ENCODE measurements at regions not wholly inside any gene's neighbourhood (a gene's known extent, or its start where the extent isn't known, plus 50 kb on each side); places are given as distances from the start of the nearest gene placed in this dataset.

DNA sequence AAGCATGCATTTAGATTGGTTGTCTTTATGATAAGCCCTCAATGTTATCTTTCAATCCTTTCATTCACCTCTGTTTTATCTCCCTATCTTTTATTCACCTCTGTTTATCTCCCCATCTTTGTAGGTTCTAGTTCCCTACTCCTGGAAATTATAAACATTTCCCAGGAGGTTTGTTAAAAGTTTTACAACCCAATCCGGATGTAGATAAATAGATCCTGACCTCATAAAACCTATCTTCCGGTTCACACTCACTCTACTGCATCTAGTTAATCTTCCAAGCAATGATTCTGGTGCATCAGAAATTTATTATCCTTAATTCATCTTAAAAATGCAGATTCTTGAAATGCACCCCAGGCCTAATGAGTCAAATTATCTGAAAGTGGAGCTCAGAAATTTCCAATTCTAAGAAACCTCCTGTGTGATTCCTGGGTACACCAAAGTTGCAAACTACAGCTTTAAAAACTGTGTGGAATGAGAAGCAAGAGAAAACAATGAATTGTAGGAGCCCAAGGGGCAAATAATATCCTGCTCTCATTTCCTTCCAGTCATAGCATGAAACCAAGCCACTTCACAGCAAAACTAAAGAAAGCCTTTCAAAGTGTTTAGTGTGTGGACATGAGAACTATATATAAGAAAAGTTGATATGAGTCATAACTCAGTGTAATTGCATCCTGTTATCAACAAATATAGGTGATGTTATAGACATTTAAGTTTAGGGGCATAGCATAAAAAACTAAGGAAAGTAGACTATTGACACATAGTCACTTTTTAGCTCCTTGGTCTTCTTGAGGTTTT lies 51.1 kb upstream of the UGT8 start:
- peak; percentile 55 for DNase-seq (ENCODE audit: low read depth)
- TF ChIP-seq, protein P1, sequence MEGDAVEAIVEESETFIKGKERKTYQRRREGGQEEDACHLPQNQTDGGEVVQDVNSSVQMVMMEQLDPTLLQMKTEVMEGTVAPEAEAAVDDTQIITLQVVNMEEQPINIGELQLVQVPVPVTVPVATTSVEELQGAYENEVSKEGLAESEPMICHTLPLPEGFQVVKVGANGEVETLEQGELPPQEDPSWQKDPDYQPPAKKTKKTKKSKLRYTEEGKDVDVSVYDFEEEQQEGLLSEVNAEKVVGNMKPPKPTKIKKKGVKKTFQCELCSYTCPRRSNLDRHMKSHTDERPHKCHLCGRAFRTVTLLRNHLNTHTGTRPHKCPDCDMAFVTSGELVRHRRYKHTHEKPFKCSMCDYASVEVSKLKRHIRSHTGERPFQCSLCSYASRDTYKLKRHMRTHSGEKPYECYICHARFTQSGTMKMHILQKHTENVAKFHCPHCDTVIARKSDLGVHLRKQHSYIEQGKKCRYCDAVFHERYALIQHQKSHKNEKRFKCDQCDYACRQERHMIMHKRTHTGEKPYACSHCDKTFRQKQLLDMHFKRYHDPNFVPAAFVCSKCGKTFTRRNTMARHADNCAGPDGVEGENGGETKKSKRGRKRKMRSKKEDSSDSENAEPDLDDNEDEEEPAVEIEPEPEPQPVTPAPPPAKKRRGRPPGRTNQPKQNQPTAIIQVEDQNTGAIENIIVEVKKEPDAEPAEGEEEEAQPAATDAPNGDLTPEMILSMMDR (IDR thresholded peaks at IDR 0.05; ENCODE audit: insufficient read depth, low read depth, low read length, missing control alignments), result no peak
- H3K4me3 ChIP-seq (ENCODE audit: low read depth, low read length), result no peak overlapping the region

Measured in GM12865 (cell line).